NCI-H226 (cell line): ENCODE measurements at regions not wholly inside any gene's neighbourhood (a gene's known extent, or its start where the extent isn't known, plus 50 kb on each side); places are given as distances from the start of the nearest gene placed in this dataset.
"Not testable (repeated sequence)": the region's sequence is repeated elsewhere in the genome, so short reads cannot be mapped to it uniquely, and the experiment has no call there.

Experiments used
- DNase-seq: peaks from one replicate; pipeline ENCODE4 v3.0.0-alpha.2; 2015

DNA sequence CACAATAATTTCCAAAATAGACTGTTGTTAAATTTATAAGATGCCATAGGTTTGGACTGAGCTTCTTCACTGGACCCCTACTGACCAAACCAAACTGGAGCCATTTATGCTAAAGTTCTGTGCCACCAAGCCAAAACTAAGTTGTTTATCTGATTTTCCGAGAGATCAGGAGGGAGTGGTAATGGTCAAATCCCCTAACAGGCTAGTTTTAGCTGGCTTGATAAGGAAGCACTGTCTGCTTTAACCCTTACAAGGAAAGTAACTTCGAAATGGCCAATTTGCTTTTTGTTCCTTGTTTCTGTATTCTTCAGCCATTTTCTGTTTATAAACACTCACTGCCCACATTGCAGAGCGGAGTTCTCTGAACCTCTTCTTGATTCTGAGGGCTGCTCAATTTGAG is 246.8 kb upstream of the TUT7 start:
- no peak for DNase-seq

- peak; percentile 57 for DNase-seq
These were observed 246.1 kb upstream of the TUT7 start for GRCh38 chr9:86600291-86600690.

- no peak for DNase-seq
These were observed 245.4 kb upstream of the TUT7 start for GRCh38 chr9:86599561-86599960.

DNA sequence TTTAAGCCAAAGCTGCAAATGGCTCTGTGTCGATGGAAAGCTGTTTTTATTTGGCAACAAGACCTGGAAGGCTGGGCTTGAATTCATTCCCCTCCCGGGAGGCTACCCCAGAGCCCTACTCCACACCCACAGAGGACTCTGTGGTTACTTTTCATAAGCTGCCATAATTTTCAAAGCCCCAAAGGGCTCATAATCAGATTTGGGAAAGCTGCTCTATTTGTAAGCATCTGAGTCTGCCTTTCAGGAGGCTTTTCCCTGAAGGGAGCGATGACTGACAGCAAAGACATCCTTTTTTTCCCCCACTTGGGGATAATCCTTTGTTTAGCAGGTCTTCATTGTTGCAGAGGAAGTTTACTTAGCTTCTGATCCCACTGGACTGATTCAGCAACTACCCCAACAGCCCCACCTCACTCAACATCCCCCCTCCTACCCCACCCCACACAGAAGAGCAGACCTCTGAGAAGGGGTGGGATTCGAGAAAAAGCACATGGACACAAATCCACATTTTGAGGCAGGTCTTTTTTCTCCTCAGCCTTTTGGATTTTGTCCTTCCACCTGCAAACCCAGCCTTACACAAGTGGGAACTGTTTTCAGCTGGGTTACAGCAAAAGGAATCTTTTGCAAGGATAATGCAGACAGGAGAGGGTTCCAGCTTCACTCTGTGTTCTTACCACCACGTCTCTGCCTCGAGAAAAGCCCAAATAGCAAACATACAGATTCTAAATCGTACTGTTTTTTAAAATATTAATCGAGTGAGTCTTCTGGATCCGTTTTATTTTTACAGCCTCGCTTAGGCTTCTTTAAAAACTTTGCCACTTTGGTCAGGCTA is 244.4 kb upstream of the TUT7 start:
- no peak for DNase-seq

GRCh38 chr9:86594724-86595123 is 240.5 kb upstream of the TUT7 start:
- no peak for DNase-seq

DNA sequence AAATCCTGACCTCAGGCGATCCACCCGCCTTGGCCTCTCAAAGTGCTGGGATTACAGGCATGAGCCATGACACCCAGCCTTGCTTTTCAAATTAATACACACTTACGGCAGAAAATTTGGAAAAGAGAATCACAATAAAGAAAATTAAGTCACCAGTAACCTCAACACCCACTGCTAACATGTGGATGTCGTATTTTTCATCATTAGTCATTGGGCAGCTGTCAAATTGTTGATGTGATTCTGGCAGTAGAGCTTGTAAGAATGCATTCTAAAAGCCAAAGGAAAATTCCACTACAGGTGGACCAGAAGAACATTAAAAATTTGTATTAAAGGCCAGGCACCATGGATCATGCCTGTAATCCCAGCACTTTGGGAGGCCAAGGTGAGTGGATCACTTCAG is 237.3 kb upstream of the TUT7 start:
- no peak for DNase-seq

DNA sequence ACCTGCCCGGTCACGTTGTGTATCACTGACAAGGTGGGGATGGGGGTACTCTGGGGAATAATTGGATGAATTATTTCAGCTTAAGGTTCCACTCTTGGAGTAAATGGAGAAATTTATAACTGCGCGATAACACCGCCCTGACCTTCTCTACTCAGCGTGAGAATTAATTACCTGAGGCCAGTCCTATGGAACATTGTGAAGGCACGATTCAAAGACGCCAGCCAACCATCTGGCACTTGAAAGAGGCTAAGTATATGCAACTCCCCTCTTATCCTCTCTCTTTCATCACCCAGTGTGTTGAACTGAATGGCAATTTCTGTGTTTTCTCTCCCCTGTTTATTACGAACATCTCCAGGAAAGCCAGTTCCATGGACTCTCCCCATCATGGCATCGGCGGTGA is 235.5 kb upstream of the TUT7 start:
- no peak for DNase-seq

DNA sequence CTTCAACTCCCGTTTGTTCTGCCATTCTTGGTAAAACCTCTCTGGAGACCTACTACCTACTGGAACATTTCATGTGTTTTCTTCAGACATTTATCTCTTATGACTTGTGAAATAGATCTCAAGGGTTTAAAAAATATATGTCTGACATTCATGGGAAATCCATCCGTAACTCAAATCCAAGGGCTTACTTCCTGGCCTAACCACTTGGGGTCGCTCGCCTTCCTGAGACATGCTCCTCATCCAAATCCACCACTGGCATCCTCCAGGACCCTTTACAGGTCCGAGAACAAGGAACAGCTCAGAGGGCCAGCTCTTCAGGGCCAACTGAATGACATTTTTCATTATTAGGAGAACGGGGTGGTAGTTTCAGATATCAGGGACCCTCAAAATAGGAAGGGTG is 235.1 kb upstream of the TUT7 start:
- DNase-seq, result no peak

- DNase-seq, result no peak
These were observed 231.9 kb upstream of the TUT7 start for GRCh38 chr9:86586144-86586494.

GRCh38 chr9:86585422-86586143 is 231.4 kb upstream of the TUT7 start:
- no peak for DNase-seq

GRCh38 chr9:86580688-86581087 is 226.5 kb upstream of the TUT7 start:
- no peak for DNase-seq

DNA sequence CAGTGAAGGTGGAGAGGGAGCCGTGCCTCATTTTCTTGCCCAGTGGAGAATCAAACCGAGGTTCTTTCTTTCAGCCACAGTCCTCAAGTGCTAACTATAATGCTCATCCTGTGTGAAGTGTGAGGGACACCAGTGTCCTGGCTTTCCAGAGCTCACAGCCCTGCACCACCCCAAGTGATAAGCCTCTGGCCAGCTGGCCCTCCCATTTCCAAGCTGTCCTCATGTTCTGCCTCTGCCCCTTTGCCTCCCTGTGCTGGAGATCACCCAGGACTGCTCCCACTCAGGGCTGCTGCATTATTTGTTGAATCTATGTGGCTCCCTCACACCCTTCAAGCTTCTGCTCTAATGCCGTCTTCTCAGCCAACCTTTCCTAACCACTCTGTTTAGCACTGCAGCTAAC is 224.5 kb upstream of the TUT7 start:
- DNase-seq, result no peak

GRCh38 chr9:86577420-86578333 is 223.5 kb upstream of the TUT7 start:
- DNase-seq, result no peak

- DNase-seq, result no peak
These were observed 221.8 kb upstream of the TUT7 start for GRCh38 chr9:86575825-86576525.

DNA sequence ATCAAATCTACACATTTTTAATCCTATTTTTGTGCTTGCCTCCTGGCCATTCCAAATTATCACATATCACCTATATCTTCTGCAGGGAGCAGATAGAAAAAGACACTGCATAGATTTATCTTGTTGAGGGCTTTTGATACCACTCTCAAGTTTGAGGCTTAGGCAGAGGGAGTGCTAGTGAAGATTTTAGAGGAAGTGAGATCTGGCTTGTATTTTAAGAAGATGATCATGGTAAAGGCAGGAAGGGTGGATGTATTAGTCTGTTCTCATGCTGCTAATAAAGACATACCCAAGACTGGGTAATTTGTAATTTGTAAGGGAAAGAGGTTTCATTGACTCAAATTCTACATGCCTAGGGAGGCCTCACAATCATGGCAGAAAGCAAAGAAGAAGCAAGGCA is 220.9 kb upstream of the TUT7 start:
- no peak for DNase-seq

DNA sequence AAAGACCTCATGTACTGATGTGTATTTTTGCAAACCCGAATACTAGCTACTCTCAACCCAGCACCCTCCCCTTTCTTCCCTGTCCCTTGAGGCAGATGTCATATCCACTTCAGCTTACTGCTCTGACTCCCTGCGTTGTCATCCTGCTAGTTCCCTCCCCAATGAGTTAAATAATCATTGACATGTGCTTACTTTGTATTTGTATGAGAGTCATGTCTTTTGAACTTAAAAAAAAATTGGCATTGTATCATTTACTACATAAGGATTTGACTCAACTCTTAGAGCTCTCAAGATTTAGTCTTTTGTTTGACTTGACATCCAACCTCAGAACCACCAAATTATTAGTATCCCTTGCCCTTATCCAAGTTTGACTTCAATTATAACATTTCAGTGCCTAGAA is 219.7 kb upstream of the TUT7 start:
- no peak for DNase-seq

DNA sequence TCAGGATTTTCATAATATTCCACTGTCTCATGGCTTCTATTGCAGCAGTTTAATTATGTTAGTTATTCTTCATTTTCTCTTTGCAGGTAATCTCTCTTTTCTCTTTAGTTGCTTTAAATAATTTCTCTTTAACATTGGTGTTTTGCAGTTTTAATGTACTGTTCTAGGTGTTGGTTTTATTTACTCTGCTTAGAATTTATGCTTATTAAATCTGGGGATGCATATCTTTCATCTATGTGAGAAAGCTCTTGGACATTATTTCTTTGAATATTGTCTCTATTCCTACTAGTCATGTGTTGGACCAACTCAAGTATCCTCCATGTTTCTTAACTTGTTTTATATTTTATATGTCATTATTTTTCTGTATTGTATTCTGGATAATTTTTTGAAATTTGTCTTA is 218.7 kb upstream of the TUT7 start:
- no peak for DNase-seq

- DNase-seq, result not testable (repeated sequence)
These were observed 211.4 kb upstream of the TUT7 start for GRCh38 chr9:86565603-86566002.

DNA sequence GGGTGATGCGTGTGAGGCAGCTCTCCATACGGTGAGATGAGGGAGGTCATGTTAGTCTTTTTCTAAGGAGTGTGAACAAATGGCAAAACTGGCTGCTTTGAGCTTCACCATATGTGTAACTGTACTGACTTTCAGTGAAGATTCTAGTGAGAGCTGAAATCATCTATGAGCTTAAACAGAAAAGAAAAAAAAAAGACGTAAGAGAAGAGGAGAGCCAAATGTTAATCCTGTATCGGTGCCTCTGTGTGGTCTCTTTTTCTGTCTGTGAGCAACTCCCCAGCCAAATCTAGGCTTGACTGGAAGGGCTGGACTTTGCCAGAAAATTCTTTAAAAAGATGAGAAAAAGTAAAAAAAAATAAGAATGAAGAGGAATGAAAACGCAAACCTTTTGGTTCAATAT is 209.7 kb upstream of the TUT7 start:
- no peak for DNase-seq

GRCh38 chr9:86563350-86563749 is 209.1 kb upstream of the TUT7 start:
- DNase-seq, result peak; percentile 24

DNA sequence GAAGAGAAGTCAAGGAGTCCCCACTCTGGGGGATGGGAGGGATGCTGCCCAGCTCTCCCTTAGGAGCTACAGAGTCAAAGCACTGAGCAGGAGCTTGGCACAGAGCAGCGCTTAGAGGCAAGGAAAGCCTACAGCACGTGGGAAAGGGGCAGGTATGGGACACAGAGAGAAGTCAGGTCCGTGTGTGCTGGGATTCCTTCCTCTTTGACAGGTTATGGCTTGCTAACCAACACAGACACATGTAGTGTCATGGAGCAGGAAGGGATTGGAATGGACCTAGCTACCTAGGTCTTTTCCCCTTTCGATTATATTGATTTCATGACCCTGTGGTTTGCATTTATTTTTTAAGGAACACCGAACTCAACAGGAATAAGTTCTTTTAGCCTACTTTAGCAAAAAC is 208.5 kb upstream of the TUT7 start:
- no peak for DNase-seq

DNA sequence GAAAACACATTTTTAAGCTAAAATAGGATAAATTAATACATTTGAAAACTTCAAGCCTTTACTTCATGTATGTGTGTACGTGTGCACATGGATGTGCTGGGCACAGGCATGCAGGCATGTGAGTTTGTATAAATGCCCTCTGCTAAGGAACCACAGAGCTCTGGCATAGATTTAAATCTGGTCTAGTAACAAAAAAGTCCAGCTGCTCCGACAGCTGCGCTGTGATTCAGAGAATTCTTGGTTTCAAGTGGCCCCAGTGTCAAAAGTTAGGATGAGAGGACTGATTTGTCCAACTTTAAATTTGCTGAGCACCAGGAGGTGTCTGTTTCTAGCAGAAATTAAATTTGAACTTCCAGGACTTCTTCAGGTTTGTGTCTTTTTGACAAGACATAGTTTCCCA is 203.7 kb upstream of the TUT7 start:
- DNase-seq, result no peak
